NCI-H748 treated with DMSO at 0.1 percent for 48 hours (cell line): ENCODE measurements at regions not wholly inside any gene's neighbourhood (a gene's known extent, or its start where the extent isn't known, plus 50 kb on each side); places are given as distances from the start of the nearest gene placed in this dataset.
"Not testable (repeated sequence)": the region's sequence is repeated elsewhere in the genome, so short reads cannot be mapped to it uniquely, and the experiment has no call there.

Experiments used
- DNase-seq: peaks from one replicate; lab custom pipeline; 2025; lab: John Stamatoyannopoulos, UW

DNA sequence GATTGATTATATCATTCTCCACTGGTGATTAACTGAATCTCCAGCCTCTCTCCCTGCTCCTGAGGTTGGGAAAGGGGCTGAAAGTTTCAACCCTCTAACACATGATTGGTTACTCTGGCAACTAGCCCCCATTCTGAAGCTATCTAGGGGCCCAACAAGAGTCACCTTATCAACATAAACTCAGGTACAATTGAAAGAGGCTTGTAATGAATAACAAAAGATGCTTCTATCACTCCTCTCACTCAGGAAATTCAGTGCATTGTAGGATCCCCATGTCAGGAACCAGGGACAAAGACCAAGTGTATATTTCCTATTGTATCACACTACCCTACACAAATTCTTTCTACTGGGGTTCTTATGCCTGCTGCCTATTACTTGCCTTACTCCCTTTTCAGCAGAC lies 123.9 kb upstream of the SLC13A1 start:
- no peak for DNase-seq

DNA sequence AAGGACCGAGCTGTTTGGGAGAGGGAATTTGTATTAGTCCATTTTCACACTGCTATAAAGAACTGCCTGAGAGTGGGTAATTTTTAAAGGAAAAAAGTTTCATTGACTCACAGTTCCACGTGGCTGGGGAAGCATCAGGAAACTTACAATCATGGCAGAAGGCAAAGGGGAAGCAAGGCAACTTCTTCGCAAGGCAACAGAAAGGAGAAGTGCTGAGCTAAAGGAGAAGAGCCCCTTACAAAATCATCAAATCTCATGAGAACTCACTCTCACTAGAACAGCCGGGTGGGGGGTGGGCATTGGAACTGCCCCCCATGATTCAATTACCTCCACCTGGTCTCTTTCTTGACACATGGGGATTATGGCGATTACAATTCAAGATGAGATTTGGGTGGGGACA lies 121.8 kb upstream of the SLC13A1 start:
- not testable (repeated sequence) for DNase-seq

DNA sequence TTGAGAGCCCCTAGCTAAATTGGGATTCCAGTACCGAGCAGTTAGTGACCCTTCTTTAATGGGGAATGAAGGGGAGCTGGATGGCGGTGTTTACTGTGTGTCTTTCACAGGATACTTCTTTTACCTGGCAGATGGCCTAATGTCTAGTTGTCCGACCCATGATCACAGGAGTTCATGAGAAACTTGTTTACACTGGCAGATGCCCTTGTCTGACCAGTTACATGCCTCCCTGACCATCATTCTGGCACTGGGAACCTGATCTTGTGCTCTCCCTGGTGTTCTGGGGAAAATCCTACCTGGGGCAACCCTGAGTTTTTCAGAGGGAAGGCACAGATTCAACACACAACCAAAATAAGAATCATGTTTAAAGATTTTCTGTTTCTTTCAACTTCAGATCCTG lies 120.1 kb upstream of the SLC13A1 start:
- no peak for DNase-seq

- no peak for DNase-seq
Observed at GRCh38 chr7:123314886-123315285, 115.1 kb upstream of the SLC13A1 start.

DNA sequence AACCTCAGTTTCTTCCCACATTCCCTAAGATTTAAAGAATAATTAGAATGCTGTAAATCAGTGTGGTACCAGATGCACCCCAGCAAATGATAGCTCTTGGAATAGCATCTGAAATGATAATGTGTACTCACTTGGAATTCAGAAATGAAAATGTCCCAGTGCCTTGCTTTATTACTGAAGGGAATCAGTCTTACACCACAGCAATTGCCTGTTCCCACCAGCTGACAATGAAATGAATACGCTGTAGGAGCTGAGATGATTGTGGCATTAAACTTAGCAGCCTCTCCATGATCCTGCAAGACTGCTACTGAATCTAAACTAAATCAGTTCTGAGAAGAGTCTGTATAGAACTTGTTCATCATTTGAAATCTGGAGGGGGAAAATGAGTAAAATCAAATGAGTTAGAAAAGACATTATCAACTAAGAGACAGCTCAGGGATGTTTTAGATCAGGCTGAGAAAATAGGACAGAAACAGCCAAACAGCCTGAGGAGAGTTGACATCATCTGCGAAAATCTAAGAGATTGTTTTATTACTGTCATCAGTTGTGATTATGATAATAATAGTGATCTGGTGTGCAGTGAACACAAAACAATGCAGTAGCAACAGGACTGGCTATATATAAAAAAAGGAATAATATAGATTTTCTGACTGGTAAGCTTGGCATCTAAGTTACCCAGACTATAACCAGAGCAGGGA lies 108.6 kb upstream of the SLC13A1 start:
- DNase-seq = no peak

- DNase-seq = no peak
Observed at GRCh38 chr7:123305840-123306375, 106.1 kb upstream of the SLC13A1 start.

GRCh38 chr7:123303926-123304325 lies 104.2 kb upstream of the SLC13A1 start:
- DNase-seq = no peak

- DNase-seq = no peak
Observed at GRCh38 chr7:123296965-123297364, 97.2 kb upstream of the SLC13A1 start.

DNA sequence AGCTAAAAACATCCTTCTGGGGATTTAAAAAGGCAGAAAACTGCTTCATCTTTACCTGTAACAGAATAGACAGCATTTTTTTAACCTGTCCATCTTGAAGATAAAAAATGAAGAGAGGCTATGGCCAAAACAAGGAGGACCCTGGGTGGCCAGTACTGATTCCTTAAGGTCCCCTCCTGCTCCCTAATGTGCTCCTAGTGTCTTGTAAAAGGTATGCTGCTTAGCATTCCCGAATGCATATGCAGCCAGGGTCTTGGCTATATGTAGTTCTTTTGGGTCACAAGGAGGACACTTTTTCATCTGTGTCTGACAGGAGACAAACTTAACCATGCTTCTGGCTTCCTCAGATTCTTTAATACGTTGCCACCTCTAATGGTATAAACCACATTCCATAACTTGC lies 93.9 kb upstream of the SLC13A1 start:
- no peak for DNase-seq

- no peak for DNase-seq
Observed at GRCh38 chr7:123292227-123292626, 92.5 kb upstream of the SLC13A1 start.

- DNase-seq = no peak
Observed at GRCh38 chr7:123289200-123289599, 89.4 kb upstream of the SLC13A1 start.

DNA sequence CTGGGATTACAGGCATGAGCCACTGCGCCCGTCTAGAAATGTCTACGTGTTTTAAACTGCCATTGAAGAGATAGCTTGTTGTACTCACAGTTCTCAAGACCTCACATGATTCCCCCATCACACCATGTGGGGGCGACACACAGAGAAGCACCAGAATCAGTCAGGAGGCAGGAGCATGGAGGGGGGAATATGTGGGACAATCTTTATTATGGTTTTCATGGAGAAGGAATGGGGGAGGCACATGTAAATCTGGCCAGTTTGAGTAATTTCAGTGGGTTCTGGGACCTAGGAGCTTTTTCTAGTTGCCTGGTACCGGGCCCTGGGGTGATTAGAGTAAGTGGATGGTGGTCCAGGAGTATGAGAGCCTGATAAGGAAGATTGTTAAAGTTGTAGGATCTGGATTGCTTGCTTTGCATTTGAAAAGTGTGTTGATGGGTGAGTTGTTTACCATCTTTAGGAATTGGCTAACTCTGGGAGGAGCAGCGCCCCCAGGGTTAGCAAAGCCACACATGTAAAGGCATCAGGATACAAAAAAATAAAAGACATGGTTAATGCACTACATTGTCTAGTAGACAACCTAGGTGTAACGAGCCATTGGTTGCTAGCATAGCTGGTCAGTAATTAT lies 85.4 kb upstream of the SLC13A1 start:
- no peak for DNase-seq

DNA sequence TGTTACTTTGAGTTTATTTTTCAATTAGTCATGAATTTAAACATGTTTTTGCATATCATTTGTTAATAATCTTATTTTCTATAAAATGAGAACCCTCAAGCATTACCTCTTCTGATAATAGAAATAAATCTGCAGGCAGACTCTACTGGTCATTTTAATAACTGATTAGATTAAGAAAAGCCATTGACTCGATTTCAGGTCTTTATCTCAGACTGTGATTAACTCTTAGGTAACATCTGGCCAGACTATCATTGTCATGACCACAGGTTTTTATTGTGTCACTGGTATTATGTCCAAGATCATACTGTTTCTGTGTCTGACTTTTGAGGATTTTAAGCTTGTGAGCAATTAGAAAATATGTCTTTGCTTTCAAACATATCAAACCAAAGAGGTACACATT lies 83.6 kb upstream of the SLC13A1 start:
- no peak for DNase-seq

GRCh38 chr7:123282181-123282580 lies 82.4 kb upstream of the SLC13A1 start:
- DNase-seq = no peak

GRCh38 chr7:123279949-123280348 lies 80.2 kb upstream of the SLC13A1 start:
- no peak for DNase-seq

DNA sequence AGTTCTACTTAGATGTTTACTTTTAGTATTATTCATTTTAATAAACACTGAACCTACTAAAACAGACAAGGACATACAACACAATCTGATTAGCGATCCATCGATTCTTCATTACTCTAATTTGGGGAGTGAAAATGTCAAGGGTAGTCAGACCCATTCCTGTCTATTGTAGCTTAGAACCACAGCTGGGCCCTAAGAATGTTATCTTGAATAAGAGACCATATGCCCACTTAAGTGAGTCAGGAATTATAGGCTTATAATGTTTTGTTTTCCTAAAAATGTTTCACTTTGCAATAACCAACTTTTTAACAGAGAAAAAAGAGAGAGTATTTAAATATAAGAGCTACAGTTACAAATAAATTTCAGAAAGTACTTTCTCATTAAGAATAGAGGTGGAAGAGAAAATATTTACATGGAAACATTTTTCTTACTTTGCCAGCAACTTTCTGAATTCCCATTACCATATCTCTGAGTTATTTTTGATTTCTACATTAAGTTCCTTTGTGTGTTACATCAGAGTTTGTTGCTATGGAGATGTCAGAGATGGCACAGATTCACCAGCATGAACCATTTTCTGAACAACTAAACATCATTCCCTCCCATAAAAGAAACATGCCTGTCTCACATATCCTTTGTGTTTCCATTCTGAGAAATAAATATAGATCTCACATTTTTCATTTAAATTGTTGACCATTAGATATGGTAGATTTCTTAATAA lies 75.4 kb upstream of the SLC13A1 start:
- no peak for DNase-seq

DNA sequence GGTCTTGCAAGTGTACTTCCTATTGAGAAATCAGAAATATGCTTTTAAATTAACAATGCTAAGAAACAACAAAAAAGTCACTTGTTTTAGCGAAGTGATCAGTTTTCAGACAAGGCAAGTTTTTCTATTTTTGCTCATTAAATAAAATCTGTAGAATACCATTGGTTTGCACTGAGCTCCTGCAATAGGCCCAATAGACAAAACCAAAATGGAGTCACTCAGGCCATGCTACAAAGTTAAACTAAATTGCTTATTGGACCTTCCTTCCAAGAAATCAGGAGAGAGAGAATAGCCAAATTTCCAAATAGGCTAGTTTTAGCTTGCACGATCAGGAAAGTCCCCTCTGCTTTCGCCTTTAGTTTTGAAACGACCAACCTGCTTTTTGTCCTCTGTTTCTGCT lies 73.4 kb upstream of the SLC13A1 start:
- DNase-seq = no peak

DNA sequence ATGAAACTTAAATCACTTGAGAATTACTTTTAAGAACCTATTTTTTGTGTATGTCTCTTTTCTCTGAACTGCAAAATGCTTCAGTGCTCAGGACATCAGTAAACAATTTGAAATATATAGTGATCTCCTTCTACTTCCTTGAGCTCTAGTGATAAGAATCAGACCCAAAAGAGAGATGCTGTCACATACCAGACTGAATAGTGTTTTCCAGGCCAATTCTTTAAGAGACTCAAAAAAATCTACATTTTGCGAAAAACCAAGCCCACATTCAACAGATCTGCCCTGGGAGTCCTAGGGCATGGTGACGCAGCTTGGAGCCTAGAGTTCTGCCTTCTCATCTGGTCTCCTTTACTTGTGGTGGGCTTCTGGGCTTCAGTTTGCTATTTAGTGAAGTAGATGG lies 72.1 kb upstream of the SLC13A1 start:
- no peak for DNase-seq

DNA sequence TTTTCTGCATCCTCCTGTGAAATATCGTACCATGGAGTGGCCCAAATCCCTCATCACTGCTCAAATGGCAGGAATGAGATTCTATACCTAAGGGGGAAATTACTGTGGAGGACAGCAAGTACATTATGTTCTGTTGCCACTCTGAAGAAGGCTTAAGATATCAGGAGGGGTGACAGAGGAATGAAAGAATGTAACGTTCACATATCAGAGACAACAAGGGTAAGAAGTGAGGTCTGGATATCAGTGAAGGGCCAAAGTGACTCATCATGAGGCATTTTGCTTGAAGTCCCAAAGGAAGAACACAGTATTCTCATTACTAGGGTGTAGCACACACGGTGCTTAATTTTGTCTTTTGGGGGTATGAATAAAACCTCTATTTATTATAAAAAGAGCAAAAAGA lies 71.5 kb upstream of the SLC13A1 start:
- DNase-seq = no peak

GRCh38 chr7:123270570-123270969 lies 70.8 kb upstream of the SLC13A1 start:
- DNase-seq = no peak

- no peak for DNase-seq
Observed at GRCh38 chr7:123265853-123266252, 66.1 kb upstream of the SLC13A1 start.

GRCh38 chr7:123264820-123265219 lies 65.1 kb upstream of the SLC13A1 start:
- not testable (repeated sequence) for DNase-seq

DNA sequence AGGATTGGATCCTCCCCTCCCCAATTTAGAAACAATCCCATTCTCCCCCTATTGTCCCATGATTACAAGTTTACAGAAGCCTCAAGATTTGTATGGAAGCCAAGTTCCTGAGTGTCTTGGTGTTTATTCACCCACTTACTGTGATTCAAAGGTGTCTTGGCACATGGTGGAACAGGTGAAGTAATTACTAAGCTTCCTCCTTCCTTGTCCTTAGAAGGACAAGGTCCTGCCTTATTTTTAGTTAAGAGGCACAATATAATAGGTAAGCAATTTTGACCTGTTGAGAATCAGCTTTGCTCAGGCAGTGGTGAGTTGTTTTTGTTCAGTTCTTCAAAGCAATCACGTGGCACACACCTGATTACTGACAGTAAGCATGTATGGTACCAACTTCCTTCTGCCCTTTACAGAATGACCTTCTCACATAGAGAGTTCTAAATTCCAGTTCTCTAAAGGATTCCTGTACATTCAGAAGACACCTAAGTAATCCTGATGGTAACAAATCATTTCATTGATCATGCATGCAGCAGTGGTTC lies 60.7 kb upstream of the SLC13A1 start:
- DNase-seq = no peak
